ENCODE measurements at regions not wholly inside any gene's neighbourhood (a gene's known extent, or its start where the extent isn't known, plus 50 kb on each side); places are given as distances from the start of the nearest gene placed in this dataset.

DNA sequence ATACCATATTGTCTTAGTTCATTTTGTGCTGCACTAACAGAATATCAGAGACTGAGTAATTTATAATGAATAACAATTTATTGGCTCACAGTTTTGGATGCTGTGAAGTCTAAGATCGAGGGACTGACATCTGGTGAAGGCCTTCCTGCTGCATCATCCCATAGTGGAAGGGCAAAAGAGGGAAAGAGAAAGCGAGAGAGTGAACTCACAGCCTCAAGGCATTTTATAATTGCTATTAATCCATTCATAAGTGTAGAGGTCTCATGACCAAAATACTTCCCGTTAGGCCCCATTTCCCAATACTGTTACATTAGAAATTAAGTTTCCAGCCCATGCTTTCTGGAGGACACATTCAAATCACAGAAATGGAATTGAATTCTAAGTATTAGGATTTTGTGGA is 554.4 kb downstream of the TRAM1L1 start:
- no peak for TF ChIP-seq POLR2AphosphoS5 (IDR thresholded peaks at IDR 0.05; ENCODE audit: low read depth, low read length)
- no peak for TF ChIP-seq FOXP2 (optimal IDR thresholded peaks at IDR 0.05; ENCODE audit: borderline replicate concordance, extremely low read depth, extremely low read length, insufficient read depth)
- TF ChIP-seq, protein P1, sequence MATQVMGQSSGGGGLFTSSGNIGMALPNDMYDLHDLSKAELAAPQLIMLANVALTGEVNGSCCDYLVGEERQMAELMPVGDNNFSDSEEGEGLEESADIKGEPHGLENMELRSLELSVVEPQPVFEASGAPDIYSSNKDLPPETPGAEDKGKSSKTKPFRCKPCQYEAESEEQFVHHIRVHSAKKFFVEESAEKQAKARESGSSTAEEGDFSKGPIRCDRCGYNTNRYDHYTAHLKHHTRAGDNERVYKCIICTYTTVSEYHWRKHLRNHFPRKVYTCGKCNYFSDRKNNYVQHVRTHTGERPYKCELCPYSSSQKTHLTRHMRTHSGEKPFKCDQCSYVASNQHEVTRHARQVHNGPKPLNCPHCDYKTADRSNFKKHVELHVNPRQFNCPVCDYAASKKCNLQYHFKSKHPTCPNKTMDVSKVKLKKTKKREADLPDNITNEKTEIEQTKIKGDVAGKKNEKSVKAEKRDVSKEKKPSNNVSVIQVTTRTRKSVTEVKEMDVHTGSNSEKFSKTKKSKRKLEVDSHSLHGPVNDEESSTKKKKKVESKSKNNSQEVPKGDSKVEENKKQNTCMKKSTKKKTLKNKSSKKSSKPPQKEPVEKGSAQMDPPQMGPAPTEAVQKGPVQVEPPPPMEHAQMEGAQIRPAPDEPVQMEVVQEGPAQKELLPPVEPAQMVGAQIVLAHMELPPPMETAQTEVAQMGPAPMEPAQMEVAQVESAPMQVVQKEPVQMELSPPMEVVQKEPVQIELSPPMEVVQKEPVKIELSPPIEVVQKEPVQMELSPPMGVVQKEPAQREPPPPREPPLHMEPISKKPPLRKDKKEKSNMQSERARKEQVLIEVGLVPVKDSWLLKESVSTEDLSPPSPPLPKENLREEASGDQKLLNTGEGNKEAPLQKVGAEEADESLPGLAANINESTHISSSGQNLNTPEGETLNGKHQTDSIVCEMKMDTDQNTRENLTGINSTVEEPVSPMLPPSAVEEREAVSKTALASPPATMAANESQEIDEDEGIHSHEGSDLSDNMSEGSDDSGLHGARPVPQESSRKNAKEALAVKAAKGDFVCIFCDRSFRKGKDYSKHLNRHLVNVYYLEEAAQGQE (IDR thresholded peaks at IDR 0.05; ENCODE audit: insufficient read depth in 1 of 2, low read depth in 2 of 2, low read length in 2 of 2): no peak
- TF ChIP-seq SIN3A (IDR thresholded peaks at IDR 0.05; ENCODE audit: borderline replicate concordance, insufficient read depth, low read length): no peak
- TF ChIP-seq TAF1 (IDR thresholded peaks at IDR 0.05; ENCODE audit: borderline replicate concordance, insufficient read depth, low read length): no peak

DNA sequence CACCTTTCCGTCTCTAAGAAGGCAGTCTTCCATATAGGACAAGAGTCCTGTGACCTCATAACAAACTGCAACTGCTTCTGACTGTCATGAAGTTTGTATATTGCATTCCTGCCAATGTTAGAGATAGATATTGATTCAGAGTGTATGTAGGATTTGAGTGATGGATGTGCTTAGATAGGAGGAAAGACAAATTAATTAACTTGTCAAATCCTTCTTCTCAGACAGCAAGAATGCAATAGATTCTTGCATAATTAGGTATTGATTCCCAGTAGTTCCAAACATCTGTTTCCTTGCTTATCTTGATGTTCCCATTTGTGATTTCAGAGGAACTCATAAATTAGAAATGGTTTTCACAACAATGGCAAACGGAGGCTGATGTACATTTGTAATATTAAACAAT is 555.3 kb downstream of the TRAM1L1 start:
- no peak for TF ChIP-seq TAF1 (IDR thresholded peaks at IDR 0.05; ENCODE audit: borderline replicate concordance, insufficient read depth, low read length)
- TF ChIP-seq FOXP2 (optimal IDR thresholded peaks at IDR 0.05; ENCODE audit: borderline replicate concordance, extremely low read depth, extremely low read length, insufficient read depth): no peak
- no peak for TF ChIP-seq SIN3A (IDR thresholded peaks at IDR 0.05; ENCODE audit: borderline replicate concordance, insufficient read depth, low read length)
- no peak for TF ChIP-seq POLR2AphosphoS5 (IDR thresholded peaks at IDR 0.05; ENCODE audit: low read depth, low read length)
- TF ChIP-seq, protein P1 (IDR thresholded peaks at IDR 0.05; ENCODE audit: insufficient read depth in 1 of 2, low read depth in 2 of 2, low read length in 2 of 2): no peak

DNA sequence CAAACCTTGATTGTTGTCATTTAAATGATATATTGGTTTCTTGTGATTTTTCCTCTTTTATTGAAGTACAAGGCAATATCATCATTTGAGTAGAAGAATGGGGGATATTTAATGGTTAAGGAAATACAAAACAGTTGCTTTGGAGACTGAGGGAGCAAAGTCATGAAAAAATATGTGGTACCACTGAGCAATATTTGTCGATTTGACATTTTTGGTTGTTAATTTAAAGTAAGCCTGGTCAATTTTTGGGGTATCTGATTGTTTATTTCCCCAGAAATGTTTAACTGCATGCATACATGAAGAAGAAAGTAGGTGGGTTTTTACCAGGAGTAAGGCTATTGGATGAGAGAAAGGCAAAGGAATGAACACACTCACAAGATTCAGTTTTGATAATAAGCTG is 556.2 kb downstream of the TRAM1L1 start:
- TF ChIP-seq, protein P1 (IDR thresholded peaks at IDR 0.05; ENCODE audit: insufficient read depth in 1 of 2, low read depth in 2 of 2, low read length in 2 of 2): no peak
- no peak for TF ChIP-seq SIN3A (IDR thresholded peaks at IDR 0.05; ENCODE audit: borderline replicate concordance, insufficient read depth, low read length)
- no peak for TF ChIP-seq FOXP2 (optimal IDR thresholded peaks at IDR 0.05; ENCODE audit: borderline replicate concordance, extremely low read depth, extremely low read length, insufficient read depth)
- no peak for TF ChIP-seq TAF1 (IDR thresholded peaks at IDR 0.05; ENCODE audit: borderline replicate concordance, insufficient read depth, low read length)
- no peak for TF ChIP-seq POLR2AphosphoS5 (IDR thresholded peaks at IDR 0.05; ENCODE audit: low read depth, low read length)

DNA sequence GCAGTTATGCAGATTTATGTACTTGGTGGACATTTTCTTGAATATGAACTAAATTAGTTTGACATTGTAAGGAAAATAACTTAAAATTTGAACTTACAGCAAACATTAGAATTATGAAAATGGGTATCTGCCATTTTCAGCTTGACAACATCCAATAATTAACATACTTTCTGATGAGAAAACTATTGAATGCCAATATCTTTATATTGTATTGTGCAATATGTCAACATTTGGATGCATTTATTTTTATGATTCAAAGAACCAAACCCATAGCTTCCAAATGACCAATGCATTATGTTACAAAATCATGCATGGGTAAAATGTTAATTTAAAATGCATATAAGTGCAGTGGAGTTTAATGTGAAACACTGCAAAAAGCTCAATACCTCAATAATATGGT is 562.5 kb downstream of the TRAM1L1 start:
- TF ChIP-seq TAF1 (IDR thresholded peaks at IDR 0.05; ENCODE audit: borderline replicate concordance, insufficient read depth, low read length) (no peak), FOXP2 (optimal IDR thresholded peaks at IDR 0.05; ENCODE audit: borderline replicate concordance, extremely low read depth, extremely low read length, insufficient read depth) (no peak), SIN3A (IDR thresholded peaks at IDR 0.05; ENCODE audit: borderline replicate concordance, insufficient read depth, low read length) (no peak), POLR2AphosphoS5 (IDR thresholded peaks at IDR 0.05; ENCODE audit: low read depth, low read length) (no peak)
- TF ChIP-seq, protein P1 (IDR thresholded peaks at IDR 0.05; ENCODE audit: insufficient read depth in 1 of 2, low read depth in 2 of 2, low read length in 2 of 2): no peak

DNA sequence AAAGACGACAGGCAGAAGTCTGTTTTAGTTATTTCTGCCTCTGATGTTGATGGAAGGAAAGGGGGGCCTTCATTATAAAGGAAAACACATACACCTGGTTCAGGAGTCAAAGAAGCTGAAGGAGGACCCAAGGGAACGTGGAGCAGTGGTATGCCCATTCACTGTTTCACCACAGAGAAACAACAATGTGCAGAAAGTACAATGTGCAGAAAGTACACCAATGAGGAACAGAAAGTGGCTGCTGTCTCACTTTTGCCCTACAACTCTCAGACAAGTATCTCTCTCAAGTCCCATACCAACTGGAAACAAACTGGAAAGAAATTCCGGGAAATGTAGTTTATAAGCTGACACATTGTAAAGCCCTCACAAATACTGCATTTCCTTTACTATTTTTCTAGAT is 564.5 kb downstream of the TRAM1L1 start:
- TF ChIP-seq, protein P1 (IDR thresholded peaks at IDR 0.05; ENCODE audit: insufficient read depth in 1 of 2, low read depth in 2 of 2, low read length in 2 of 2): no peak
- TF ChIP-seq FOXP2 (optimal IDR thresholded peaks at IDR 0.05; ENCODE audit: borderline replicate concordance, extremely low read depth, extremely low read length, insufficient read depth) (no peak), TAF1 (IDR thresholded peaks at IDR 0.05; ENCODE audit: borderline replicate concordance, insufficient read depth, low read length) (no peak), POLR2AphosphoS5 (IDR thresholded peaks at IDR 0.05; ENCODE audit: low read depth, low read length) (no peak), SIN3A (IDR thresholded peaks at IDR 0.05; ENCODE audit: borderline replicate concordance, insufficient read depth, low read length) (no peak)

Measured in PFSK-1 (cell line).